Ramos (cell line): ENCODE measurements at regions not wholly inside any gene's neighbourhood (a gene's known extent, or its start where the extent isn't known, plus 50 kb on each side); places are given as distances from the start of the nearest gene placed in this dataset.

ENCODE experiments used
- in situ Hi-C: fragments of 300-500 bp; cut with MboI; formaldehyde crosslinking; loops from one replicate; pipeline ENCODE4 v1.14.3; 2022; ENCODE audit warnings: low sequenced_read_pairs; ENCODE audit not compliant: unreplicated experiment

DNA sequence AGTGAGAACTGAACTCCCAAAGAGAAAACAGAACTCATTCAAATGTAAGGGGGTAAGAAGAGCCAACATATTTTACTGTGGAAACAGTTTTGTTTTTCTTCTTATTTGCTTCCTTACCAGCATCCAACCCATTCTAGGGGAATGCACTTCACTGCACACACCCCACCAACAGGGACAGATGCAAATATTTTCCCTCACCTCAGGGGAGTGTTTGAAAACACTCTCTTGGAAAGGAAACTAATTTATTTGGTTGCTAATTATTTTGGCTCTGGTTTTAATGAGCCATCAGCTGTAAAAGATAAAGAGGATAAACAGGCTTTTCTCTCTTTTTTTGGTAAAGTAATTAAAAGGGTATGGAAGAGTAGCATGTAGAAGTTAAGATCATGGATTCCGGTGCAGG lies 413.4 kb downstream of the MAN2A1 start:
- in situ Hi-C loops = no loop called here

DNA sequence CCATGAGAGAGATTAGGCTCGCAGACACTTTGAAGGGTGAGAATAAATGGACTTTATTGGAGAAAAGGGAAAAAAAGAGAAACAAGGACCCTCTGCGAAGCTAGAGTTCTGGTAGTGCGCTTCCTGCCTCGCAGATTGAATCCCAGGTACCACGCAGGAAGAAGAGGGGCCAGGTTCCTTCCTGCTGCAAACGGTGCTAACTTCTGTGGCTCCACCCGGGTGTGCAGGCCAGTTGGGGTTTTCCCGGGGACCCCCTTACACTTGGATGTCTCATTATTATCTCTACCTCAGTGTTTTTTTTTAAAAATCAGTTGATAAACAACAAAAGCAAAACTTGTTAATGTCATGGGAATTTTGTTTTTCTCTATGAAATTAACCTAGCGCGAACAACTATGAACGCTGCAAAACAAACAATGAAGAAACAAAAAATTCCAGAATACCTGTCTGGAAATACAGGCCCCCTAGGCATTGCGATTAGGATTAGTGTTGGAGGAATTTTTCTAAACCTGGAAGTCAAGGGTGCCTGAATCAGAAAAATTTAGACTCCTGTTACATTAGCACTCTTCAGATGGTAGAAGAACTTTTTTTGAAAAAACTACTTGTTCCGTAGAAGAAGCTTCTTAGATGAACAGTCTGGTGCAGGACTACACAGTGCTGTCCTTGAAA lies 414.5 kb downstream of the MAN2A1 start:
- in situ Hi-C loops = no loop called here

DNA sequence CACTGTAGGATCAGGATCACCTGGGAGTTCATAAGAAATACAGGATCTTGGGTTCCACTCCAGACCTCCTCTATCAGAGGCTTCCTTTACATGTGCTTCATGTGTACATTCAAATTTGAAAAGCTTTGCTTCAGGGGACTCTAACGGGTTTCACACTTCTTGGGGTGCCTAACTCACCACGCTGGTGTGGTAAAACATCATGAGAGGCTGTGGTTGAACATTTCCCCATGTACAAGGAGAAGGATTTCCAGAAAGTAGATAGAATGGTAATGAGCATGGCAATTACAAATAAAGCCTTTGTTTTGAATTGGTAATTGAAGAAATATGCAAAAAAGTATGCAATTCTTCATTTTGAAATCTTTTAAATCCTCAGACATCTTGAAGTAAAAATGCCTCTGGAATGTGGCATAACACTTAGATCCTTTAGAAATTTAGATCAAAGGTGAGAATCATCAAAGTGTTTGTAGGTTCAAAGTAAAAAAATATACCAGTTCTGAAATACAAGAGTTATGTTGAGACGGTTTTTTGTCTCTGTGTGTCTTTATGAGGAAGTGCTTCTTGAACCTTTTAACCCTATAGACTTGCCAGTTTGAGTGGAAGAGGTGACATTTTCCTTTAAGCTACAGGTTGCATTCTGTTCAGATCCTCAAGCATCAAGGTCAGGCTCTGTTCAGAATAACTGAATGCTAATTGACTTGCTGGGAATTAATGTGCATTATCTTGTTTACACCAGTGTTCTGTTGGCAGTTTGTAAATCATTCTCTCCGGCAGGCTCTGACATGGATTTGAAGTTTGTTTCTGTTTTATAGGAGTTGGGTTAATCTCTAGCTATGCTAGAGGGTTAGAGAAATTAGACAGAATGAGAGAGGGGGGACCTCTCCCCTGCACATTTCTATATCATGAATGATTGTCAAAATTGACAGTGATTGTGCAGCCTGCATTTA lies 415.3 kb downstream of the MAN2A1 start:
- in situ Hi-C loops = no loop called here

DNA sequence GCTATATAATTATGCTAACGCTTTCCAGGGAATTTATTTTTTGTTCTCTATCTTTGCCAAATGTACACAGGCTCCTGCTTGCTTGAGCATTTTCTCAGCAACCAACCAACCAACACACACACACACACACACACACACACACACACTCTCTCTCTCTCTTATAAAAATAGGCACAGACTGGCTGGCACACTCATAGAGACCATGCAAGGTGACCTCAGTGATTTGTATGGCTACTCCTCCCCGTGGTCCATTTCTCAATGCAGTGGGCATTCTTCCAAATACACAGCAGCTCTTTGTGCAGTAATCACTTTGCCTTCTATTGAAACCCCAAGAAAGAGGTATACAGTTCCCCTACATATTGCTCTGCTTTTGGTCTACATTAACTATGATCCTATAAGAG lies 416.0 kb downstream of the MAN2A1 start:
- in situ Hi-C loops = no loop called here

DNA sequence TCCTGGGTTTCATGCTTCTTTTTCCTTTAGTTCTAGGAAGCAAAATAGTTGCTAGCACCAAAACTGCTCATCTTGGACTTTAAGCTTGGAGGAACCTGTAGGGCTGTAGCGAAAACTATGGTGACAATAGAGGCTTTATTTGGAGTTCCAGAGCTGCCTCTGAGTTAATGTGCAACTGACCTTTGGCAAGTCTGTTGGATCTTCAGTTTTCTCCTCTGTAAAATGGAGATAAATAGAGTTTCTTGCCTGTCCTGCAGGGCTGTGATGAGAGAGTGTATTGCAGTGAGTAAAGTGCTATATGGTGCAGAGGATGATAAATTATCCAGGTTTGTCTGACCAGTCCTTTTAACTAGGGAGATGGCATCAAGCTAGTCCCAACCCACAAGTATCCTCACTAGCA lies 417.0 kb downstream of the MAN2A1 start:
- in situ Hi-C loops = no loop called here

DNA sequence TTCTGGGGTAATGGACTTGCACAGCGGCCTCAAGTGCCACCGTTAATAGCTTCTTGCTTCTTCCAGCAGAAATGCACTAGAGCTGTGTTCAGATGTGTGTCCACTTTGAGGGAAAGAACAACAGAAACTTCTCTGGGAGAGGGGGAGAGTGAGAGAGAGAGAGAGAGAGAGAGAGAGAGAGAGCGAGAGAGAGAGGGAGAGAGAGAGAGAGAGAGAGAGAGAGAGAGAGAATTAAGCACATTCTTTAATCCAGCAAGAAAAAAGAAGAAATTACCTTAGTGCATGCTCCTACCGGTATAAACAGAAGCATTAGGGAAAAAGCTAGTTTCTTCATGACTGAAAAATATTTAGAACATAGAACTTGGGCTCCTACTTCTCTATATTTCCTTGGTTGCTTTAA lies 418.8 kb downstream of the MAN2A1 start:
- in situ Hi-C loops = no loop called here

DNA sequence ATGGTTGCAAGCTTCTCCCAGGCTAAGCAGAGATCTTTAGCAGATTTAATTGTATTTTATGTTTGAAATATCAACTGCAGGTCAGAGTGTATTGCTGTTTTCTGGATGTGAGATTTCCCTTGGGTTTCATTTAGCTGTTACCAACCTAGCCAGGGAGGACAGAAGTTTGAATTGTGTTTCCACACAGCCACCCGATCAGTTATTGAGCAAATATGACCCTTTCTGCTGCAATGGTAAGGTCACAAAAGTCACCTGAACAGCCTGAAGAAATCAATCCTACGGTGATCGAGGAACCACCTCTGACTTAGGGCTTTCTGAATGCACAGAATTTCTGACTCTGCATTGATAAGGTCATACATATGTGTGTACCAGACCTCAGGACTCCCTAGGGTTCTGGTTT lies 419.9 kb downstream of the MAN2A1 start:
- in situ Hi-C loops = no loop called here

DNA sequence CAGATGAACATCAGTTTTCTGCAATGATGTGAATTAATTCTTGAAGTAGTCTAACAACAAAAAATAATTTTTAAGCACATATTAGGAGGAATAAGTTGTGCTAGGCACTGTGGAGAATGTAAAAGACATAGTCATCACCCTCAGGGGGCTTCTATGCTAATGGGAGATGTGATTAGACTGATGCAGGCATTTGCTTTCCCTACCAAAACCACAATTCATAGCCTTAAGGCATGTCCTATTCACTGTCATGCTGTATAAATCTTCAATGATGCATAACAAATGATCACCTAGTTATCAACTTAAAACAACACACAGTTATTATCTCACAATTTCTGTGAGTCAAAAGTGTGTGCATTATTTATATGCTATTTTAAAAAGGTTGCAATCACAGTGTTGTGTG lies 422.6 kb downstream of the MAN2A1 start:
- in situ Hi-C loops = no loop called here

DNA sequence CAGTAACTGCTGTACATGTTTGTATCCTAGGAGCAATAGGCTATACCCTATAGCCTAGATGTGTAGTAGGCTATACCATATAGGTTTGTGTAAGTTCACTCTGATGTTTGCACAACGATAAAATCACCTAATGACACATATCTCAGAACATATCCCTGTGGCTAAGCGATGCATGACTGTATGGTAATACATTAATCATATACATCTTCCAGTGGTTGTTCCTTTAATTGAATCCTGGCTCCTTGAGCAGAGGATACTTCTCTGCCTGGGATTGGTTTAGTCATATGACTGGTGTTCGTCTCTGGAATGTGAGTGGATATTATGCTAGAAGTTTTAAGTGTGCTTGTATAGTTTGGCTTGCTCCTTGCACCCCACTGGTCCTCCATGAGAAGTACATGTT lies 425.8 kb downstream of the MAN2A1 start:
- in situ Hi-C loops = no loop called here

DNA sequence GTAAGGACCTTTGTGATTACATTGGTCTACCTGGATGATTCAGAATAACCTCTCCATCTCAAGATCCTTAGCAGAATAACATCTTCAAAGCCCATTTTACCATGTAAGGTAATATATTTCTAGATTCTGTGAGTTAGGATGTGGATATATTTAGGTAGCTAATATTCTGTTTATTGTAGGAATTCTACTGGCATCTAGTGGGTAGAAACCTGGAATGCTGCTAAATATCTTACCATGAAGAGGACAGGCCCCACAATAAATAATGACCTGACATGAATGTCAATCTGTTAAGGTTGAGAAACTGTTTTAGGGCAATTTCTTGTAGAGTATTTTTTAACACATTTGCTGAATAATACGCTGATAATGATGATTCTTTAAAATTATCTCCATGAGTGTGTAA lies 426.8 kb downstream of the MAN2A1 start:
- in situ Hi-C loops = no loop called here

DNA sequence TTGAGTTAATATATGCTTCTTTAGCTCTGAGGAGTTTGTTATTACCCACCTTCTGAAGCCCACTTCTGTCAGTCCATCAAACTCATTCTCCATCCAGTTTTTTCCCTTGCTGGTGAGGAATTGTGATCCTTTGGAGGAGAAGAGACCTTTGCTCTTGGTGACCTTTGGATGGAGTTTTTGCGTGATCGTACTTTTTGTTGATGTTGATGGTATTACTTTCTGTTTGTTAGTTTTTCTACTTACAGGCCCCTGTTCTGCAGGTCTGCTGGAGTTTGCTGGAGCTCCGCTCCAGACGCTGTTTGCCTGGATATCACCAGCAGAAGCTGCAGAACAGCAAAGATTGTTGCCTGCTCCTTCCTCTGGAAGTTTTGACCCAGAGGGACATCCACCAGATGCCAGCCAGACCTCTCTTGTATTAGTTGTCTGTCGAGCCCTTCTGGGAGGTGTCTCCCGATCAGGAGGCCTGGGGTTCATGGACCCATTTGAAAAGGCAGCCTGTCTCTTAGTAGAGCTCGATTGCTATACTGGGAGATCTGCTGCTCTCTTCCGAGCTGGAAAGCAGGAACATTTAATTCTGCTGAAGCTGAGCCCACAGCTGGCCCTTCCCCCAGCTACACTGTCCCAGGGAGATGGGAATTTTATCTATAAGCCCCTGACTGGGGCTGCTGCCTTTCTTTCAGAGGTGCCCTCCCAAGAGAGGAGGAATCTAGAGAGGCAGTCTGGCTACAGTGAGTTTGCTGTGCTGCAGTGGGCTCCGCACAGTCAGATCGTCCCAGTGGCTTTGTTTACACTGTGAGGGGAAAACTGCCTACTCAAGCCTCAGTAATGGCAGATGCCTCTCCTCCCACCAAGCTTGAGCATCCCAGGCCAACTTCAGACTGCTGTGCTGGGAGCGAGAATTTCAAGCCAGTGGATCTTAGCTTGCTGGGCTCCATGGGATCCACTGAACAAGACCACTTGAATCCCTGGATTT lies 445.5 kb downstream of the MAN2A1 start:
- in situ Hi-C loops = no loop called here

DNA sequence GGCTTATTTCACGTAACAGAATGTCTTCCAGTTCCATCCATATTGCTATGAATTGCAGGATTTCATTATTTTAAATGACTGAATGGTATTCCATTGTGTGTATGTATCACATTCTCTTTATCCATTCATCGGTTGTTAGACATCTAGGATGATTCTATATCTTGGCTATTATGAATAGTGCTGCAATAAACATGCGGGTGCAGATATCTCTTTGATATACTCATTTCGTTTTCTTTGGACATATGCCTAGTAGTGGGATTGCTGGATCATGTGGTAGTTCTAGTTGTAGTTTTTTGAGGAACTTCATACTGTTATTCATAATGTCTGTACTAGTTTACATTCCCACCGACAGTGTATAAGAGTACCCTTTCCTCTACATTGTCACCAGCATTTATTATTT lies 460.5 kb downstream of the MAN2A1 start:
- in situ Hi-C loops = no loop called here

DNA sequence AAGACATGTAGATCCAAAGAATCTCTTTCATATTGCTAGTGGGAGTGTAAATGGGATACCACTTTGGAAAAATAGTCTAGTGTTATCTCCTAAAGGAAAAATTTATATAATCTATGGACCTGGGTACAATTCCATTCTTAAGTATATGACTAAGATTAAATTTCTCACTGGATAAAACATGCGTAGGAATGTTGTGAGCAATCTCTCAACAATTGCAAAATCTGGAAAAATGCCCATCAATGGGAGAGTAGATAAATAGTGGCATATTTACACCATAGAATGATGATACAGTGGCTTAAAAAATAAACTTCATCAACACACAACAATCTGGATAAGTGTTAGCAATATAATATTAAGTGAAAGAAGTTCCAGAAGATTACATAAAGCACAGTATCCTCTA lies 469.5 kb downstream of the MAN2A1 start:
- in situ Hi-C loops = no loop called here

DNA sequence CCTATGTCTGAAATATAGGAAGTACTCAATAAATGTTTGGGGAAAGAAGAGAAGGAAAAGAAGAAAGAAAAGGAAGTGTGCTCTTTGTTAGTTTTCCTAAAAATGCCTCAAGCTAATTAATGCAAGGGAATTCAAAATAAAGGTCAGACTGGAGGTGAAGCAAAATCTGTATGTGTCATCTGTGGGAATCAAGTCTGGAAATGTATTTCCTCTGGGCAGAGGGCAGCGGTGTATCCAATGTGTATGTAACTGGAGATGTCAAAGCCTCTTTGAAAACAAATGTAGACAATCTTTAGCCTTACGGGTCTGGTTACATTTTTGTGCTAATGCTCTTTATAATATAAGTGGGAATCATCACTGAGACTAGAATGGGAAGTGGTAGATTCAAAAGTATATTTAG lies 471.4 kb downstream of the MAN2A1 start:
- in situ Hi-C loops = no loop called here

DNA sequence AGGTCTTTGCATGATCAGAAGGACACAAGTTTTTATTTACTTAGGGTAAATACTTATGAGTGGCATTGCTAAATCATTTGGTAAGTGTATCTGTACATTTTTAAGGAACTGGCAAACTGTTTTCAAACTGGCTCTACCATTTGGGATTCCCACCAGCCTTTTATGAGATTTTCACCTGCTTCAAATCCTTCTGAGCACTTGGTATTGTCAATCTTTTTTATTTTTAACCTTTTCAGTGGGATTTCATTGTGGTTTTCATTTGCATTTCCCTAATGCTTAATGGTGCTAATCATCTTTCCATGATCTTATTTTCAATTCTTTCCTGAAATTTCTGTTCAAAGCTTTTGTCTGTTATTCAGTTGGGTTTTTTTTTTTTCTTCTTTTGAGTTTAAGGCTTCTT lies 475.6 kb downstream of the MAN2A1 start:
- in situ Hi-C loops = no loop called here

DNA sequence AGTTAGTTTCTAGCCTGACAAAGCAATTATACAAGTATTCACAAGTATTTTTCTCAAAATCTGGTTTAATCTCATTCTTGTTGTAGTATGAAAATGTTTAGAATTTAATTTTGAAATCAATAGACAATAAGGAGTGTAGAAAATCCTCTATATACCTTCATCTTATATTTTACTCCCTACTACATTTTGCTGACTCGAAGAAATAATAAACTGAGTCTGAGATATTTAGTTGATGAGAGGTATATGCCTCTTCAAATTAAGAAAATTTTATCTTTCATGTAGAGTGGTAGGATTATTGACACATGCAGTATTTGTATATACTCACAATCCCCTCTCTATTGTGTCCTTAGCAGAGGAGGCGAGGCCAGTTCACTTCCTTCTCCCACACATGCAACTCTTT lies 477.7 kb downstream of the MAN2A1 start:
- in situ Hi-C loops = no loop called here

DNA sequence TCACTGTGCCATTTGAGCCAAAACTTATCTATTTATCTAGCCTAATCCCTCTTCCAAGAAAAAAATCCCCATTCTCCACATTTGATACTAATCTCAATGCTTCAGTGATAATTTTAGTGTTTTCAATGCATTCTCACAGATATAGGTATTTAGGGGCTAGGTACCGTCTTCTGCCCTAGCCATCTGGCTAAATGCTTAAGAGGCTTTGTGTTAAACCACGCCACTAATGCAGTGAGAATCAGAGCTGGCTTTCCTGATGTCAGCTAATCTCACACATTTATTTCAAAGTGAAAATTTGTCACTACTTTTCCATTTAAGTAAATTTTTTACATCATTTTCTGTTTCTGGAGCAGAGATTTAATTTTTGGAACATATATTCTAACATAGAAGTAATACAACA lies 479.7 kb downstream of the MAN2A1 start:
- in situ Hi-C loops = no loop called here

DNA sequence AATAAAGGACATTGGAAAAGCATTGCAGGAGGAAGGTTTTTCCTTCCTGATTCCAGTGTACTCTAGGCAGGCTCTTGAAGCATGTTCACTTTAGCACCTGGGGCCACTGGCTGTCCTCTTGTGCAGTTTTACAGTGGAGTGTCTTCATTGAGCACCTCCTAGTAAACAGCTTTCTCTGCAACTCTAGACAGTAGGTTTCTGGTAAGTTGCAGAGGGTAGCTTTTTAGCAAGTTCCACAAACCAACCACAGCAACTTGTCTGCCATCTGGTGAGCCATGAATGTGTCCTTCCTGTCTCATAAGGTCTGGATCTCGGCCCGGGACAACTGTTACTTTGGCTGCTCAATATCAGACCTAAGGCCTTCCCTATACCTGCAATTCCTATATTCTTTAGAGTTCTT lies 488.0 kb downstream of the MAN2A1 start:
- in situ Hi-C loops = no loop called here

DNA sequence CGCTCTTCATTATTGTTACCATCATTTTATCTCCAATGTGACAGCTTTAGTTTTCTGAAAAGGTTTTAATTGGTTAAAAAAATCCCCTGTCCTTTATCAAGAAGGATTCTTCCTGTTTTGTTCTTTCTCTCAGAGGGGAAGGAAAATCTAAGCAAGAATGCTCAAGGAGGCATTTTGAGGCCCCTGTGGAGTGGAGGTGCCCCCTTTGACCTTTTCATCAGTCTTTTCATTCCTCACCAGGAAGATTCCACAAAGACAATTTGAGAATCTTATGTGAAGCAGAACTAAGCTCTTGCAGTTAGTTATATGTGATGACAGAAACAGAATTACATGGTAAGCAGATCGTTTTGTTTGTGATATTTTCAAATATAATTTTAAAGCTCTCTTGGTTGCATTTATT lies 489.6 kb downstream of the MAN2A1 start:
- in situ Hi-C loops = no loop called here

DNA sequence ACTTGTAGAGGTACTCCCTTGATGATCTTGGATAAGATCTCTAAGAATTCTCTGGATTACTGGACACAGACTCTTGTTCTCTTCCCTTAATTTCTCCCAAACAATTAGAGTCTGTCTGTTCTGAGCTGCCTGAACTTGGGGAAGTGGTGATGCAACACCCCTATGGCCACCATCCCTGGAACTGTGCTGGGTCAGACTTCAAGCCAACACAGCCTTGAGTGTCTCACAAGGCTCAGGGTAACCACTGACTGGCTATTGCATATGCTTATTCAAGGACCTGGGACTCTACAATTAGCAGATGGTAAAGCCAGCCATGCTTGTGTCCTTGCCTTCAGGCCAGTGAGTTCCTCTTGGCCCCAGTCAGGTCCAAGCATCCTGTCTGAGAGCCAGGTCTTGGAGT lies 504.5 kb downstream of the MAN2A1 start:
- in situ Hi-C loops = no loop called here

DNA sequence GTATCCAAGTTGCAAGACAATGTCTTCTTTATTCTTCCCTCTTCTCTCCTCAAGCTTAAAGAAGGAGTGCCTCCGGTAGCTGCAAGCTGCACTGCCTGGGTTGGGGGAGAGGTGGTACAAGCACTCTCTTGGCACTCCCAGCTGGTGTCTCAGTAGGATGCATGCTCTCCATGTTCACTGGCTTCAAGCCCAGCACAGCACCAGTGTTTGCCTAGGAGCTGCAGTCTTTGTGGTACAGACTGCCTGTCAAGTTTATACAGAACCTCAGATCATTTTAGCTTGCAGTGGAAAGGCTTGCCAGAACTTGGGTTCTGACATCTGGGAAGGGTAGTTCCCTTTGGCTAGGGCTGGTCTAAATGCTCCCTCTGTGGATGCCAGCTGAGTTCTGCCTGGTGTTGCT lies 505.6 kb downstream of the MAN2A1 start:
- in situ Hi-C loops = no loop called here
